GM12892 (cell line): ENCODE measurements at regions not wholly inside any gene's neighbourhood (a gene's known extent, or its start where the extent isn't known, plus 50 kb on each side); places are given as distances from the start of the nearest gene placed in this dataset.

Experiments
- POLR2A ChIP-seq: IDR thresholded peaks from 2 replicates; pipeline ENCODE4 v1.6.1; 2011; ENCODE audit warnings: low read depth, low read length, control low read depth
- POLR2AphosphoS5 ChIP-seq: IDR thresholded peaks from 2 replicates; pipeline ENCODE4 v1.6.1; 2011; ENCODE audit warnings: low read depth, low read length, control low read depth
- TAF1 ChIP-seq: IDR thresholded peaks from 2 replicates; pipeline ENCODE4 v1.6.1; 2011; ENCODE audit warnings: low read depth, mild to moderate bottlenecking, control low read depth, low read length, borderline replicate concordance

DNA sequence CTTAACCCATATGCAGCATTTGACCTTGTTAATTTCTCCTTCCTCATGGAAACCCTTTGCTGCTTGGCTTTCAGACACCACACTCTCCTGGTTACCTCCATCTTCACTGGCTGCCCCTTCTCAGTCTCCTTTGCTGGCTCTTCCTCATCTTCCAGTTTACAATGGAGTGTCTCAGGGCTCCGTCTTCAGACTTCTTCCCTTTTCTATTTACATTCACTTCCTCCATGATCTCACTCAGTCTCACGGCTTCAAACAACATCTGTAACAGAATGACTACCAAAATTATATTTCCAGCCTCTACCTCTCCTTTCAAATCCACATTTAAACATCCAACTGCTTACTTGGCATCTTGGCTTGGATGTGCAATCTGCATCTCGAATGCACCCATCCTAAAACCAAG lies 140.4 kb downstream of the DKK1 start:
- TF ChIP-seq POLR2AphosphoS5 (no peak), POLR2A (no peak), TAF1 (no peak)
